H1 (cell line): ENCODE measurements at regions not wholly inside any gene's neighbourhood (a gene's known extent, or its start where the extent isn't known, plus 50 kb on each side); places are given as distances from the start of the nearest gene placed in this dataset.

ENCODE experiments used
- CTCF ChIP-seq, 3 experiments: IDR thresholded peaks; 1 replicate in 2 of 3; 2 replicates in 1 of 3; pipeline versions ENCODE4 v1.5.1 to v1.6.1; 2011; ENCODE audit warnings: low read length in 3 of 3, mild to moderate bottlenecking in 3 of 3, inconsistent platforms in 2 of 3, low read depth in 1 of 3, moderate library complexity in 1 of 3; ENCODE audit not compliant: insufficient read depth in 1 of 3; ENCODE audit errors: control extremely low read depth in 1 of 3
- TEAD4 ChIP-seq: IDR thresholded peaks from 2 replicates; pipeline ENCODE4 v1.6.1; 2012; ENCODE audit warnings: low read depth, low read length, inconsistent platforms, mixed read lengths

GRCh38 chr4:189255636-189256035 lies 685.0 kb upstream of the FRG1 start:
- TF ChIP-seq TEAD4: no peak
- TF ChIP-seq CTCF (IDR thresholded peaks at IDR 0.05; ENCODE audit: control extremely low read depth in 1 of 3, insufficient read depth in 1 of 3, low read depth in 1 of 3, low read length in 3 of 3): no peak
